HCT116 (cell line): ENCODE measurements at regions not wholly inside any gene's neighbourhood (a gene's known extent, or its start where the extent isn't known, plus 50 kb on each side); places are given as distances from the start of the nearest gene placed in this dataset.
"Not testable (repeated sequence)": the region's sequence is repeated elsewhere in the genome, so short reads cannot be mapped to it uniquely, and the experiment has no call there.

ENCODE experiments used
- ATF3 ChIP-seq: IDR thresholded peaks from 2 replicates; pipeline ENCODE4 v1.6.1; 2012
- CEBPB ChIP-seq: IDR thresholded peaks from 2 replicates; pipeline ENCODE4 v1.6.1; 2012; ENCODE audit warnings: low read depth
- CTCF ChIP-seq, 3 experiments: fragments of 200-600 bp in 1 of 3; sonication (generic) in 1 of 3; IDR thresholded peaks in 2 of 3; conservative IDR thresholded peaks in 1 of 3; 2 replicates each; pipeline ENCODE4 v1.5.1; 2012 to 2017; ENCODE audit warnings: low read depth in 2 of 3, low read length in 2 of 3, antibody characterized with exemption in 1 of 3, borderline replicate concordance in 1 of 3, control low read depth in 1 of 3, mild to moderate bottlenecking in 1 of 3, mixed read lengths in 1 of 3, mixed run types in 1 of 3, moderate library complexity in 1 of 3; ENCODE audit not compliant: insufficient read depth in 1 of 3
- EZH2 ChIP-seq: fragments of 200-600 bp; sonication (generic); IDR thresholded peaks from 2 replicates; pipeline ENCODE4 v1.6.1; 2017; ENCODE audit warnings: antibody characterized with exemption, mixed run types
- EZH2phosphoT487 ChIP-seq: fragments of 200-600 bp; IDR thresholded peaks from 2 replicates; pipeline ENCODE4 v1.6.1; 2018; ENCODE audit warnings: antibody characterized with exemption, borderline replicate concordance
- MAX ChIP-seq: IDR thresholded peaks from 2 replicates; pipeline ENCODE4 v1.6.1; 2012
- POLR2A ChIP-seq: IDR thresholded peaks from 2 replicates; pipeline ENCODE4 v1.7.0; 2011; ENCODE audit warnings: borderline replicate concordance; ENCODE audit not compliant: insufficient read depth, insufficient read length; ENCODE audit errors: extremely low read depth
- POLR2AphosphoS5 ChIP-seq: IDR thresholded peaks from 2 replicates; pipeline ENCODE4 v1.6.1; 2011; ENCODE audit warnings: mild to moderate bottlenecking, low read depth, low read length, moderate library complexity
- RAD21 ChIP-seq: IDR thresholded peaks from 2 replicates; pipeline ENCODE4 v1.6.1; 2012; ENCODE audit warnings: low read depth, mild to moderate bottlenecking
- SIN3A ChIP-seq: IDR thresholded peaks from 2 replicates; pipeline ENCODE4 v1.6.1; 2012; ENCODE audit warnings: low read depth
- SP1 ChIP-seq: IDR thresholded peaks from 2 replicates; pipeline ENCODE4 v1.6.1; 2012; ENCODE audit warnings: low read depth
- SRF ChIP-seq: IDR thresholded peaks from 2 replicates; pipeline ENCODE4 v1.6.1; 2012; ENCODE audit warnings: low read depth
- ZNF274 ChIP-seq: fragments of 200-500 bp; sonication (Bioruptor generic); IDR thresholded peaks from 2 replicates; pipeline ENCODE4 v1.6.1; 2014; ENCODE audit warnings: mild to moderate bottlenecking, low read depth, low read length, inconsistent platforms

GRCh38 chr21:25155020-25155419 lies 452.3 kb downstream of the MRPL39 start:
- not testable (repeated sequence) for TF ChIP-seq ATF3; MAX; POLR2A; CTCF (IDR thresholded peaks at IDR 0.05 in 2 of 3, conservative IDR thresholded peaks at IDR 0.05 in 1 of 3; ENCODE audit: borderline replicate concordance in 1 of 3, insufficient read depth in 1 of 3, low read depth in 2 of 3, low read length in 2 of 3); POLR2AphosphoS5; SRF; CEBPB; RAD21; SP1; ZNF274; EZH2; EZH2phosphoT487; SIN3A
